ENCODE measurements at regions not wholly inside any gene's neighbourhood (a gene's known extent, or its start where the extent isn't known, plus 50 kb on each side); places are given as distances from the start of the nearest gene placed in this dataset.

DNA sequence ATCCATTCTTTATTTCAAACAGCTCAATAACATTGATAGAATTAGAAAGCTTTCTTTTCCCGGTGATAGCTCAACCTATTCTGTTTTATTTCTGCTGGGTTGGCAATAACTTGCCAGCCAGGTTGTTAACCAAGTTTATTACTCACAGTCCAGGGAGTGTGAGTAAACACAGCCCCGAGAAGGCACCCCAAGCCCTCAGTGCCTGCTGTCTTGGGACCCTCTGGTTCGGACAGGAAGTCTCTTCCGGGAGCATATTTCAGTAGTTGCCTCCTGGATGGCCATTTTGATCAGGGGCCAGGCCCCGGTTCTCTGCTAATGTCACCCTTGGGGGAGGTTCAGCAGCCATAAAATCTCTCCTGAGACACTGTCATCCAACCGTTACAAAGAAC, 176.8 kb downstream of the INO80D start:
- CTCF ChIA-PET, result interaction anchor here (1.4 to 2.6 kb wide), 4 partner anchors 12 to 39 kb away, joined by 4 to 20 read pairs (median 4); no protein-coding TSS in a partner anchor

DNA sequence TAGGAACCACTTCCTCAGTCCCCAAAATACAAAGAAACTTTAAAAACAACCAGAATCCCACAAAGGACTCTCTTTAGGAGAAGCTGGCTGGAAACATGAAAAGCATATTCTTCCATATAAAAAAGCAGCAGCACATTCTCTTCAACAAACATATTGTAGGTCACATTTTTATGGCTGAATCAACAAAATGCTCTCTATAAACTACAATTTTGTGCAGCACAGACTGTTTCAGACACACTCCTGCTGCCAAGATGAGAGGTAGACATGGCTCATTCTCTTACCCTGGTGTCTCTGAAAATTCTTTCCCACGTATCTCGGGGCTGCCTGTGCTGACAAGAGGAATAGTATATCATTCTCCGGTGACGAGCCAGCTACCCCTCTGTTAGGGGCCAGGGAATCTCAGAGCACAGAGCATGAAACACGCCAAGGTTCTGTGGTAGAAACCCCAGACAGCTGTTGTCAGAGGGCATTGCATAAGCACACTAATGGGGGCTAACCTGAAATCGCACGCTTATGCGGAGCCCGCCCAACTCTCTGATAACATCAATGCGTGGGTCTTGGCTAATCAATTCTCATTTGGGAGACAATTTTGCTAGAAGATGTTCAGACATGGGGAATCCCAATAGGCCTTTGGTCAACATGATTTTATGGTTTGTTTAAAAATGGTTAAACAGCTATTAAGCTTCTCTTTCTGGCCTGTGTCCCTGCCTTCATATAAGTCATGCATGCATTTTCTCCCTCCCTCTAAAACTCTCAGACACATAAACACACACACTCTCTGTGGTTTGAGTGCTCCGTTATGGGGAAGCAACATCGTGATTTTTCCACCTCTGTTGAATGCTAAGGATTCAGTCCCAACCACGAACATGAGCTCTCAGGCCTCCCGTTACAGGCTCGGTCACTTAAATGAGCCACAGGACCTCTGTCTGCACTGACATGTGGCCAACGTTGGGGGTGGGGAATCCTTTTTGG, 177.5 kb downstream of the INO80D start:
- H4K20me1 ChIP-seq (replicated peaks; ENCODE audit: control insufficient read depth, extremely low read depth, insufficient read depth, low read length), result no peaks in the 10 kb centered on the region
- H3K4me3 ChIP-seq (replicated peaks in 1 of 3; ENCODE audit: insufficient read depth in 1 of 3, low read depth in 1 of 3, low read length in 3 of 3), result no peak overlapping the region
- H3K4me2 ChIP-seq (ENCODE audit: insufficient read depth, low read length), result no peak overlapping the region
- H3K36me3 ChIP-seq (ENCODE audit: control insufficient read depth in 2 of 2, extremely low read depth in 1 of 2, insufficient read depth in 2 of 2, low read length in 2 of 2), result no peaks in the 10 kb centered on the region
- FAIRE-seq, result no peak
- ChIA-PET CTCF (interaction anchor here (1.4 to 2.6 kb wide), 4 partner anchors 12 to 40 kb away, joined by 4 to 20 read pairs (median 4); no protein-coding TSS in a partner anchor), POLR2A (no interaction called here)
- no peak for DNase-seq (ENCODE audit: low read depth, low spot score)
- no peak overlapping the region for H2AFZ ChIP-seq (ENCODE audit: low read depth, low read length)
- TF ChIP-seq GATA2 (IDR thresholded peaks at IDR 0.05; ENCODE audit: insufficient read depth, insufficient read length, low read depth, low read length) (no peak), MYC (IDR thresholded peaks at IDR 0.05; ENCODE audit: low read depth, low read length) (no peak), POLR2AphosphoS5 (IDR thresholded peaks at IDR 0.05; ENCODE audit: insufficient read depth, low read depth, low read length) (no peak), POLR2A (IDR thresholded peaks at IDR 0.05; ENCODE audit: low read depth, low read length) (no peak), JUN (IDR thresholded peaks at IDR 0.05; ENCODE audit: borderline replicate concordance, insufficient read depth, insufficient read length, low read depth) (no peak), FOS (IDR thresholded peaks at IDR 0.05; ENCODE audit: borderline replicate concordance, insufficient read depth, low read length) (no peak), EZH2 (IDR thresholded peaks at IDR 0.05; ENCODE audit: borderline replicate concordance, low read depth, low read length, severe bottlenecking) (no peak)
- TF ChIP-seq, protein P1, sequence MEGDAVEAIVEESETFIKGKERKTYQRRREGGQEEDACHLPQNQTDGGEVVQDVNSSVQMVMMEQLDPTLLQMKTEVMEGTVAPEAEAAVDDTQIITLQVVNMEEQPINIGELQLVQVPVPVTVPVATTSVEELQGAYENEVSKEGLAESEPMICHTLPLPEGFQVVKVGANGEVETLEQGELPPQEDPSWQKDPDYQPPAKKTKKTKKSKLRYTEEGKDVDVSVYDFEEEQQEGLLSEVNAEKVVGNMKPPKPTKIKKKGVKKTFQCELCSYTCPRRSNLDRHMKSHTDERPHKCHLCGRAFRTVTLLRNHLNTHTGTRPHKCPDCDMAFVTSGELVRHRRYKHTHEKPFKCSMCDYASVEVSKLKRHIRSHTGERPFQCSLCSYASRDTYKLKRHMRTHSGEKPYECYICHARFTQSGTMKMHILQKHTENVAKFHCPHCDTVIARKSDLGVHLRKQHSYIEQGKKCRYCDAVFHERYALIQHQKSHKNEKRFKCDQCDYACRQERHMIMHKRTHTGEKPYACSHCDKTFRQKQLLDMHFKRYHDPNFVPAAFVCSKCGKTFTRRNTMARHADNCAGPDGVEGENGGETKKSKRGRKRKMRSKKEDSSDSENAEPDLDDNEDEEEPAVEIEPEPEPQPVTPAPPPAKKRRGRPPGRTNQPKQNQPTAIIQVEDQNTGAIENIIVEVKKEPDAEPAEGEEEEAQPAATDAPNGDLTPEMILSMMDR (IDR thresholded peaks at IDR 0.05; ENCODE audit: extremely low read depth in 1 of 2, insufficient read depth in 1 of 2, low read depth in 1 of 2, low read length in 2 of 2), result no peak
- TF ChIP-seq, protein P2, sequence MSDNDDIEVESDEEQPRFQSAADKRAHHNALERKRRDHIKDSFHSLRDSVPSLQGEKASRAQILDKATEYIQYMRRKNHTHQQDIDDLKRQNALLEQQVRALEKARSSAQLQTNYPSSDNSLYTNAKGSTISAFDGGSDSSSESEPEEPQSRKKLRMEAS (IDR thresholded peaks at IDR 0.05; ENCODE audit: insufficient read depth, insufficient read length), result no peak
- H3K27ac ChIP-seq (ENCODE audit: insufficient read depth, low read depth, low read length), result no peak overlapping the region
- H3K79me2 ChIP-seq (ENCODE audit: control insufficient read depth, insufficient read depth, low read length), result no peaks in the 10 kb centered on the region
- H3K9ac ChIP-seq (replicated peaks; ENCODE audit: extremely low read depth, insufficient read depth, low read length), result no peak overlapping the region
- peaks cover 4 to 9% of the 10 kb centered on the region in 2 experiments for H3K27me3 ChIP-seq (ENCODE audit: control insufficient read depth in 2 of 2, insufficient read depth in 2 of 2, low read length in 2 of 2)
- H3K4me1 ChIP-seq (ENCODE audit: control insufficient read depth, extremely low read depth, insufficient read depth, low read length), result no peaks in the 10 kb centered on the region
- intact Hi-C loops (cut with micrococcal nuclease), result no loop called here
- H3K9me3 ChIP-seq (replicated peaks; ENCODE audit: control insufficient read depth, insufficient read depth, low read length), result no peaks in the 10 kb centered on the region
- dilution Hi-C loops (cut with MboI; ENCODE audit: extremely low pct_ligation_motif_present, low sequenced_read_pairs), result no loop called here
- no peaks in the 10 kb centered on the region for H3K9me1 ChIP-seq (replicated peaks; ENCODE audit: control insufficient read depth, extremely low read depth, insufficient read depth, low read length)
- no TSS peak for BruUV-seq (replicated peaks)

More for the DNA sequence above, 176.8 kb downstream of the INO80D start:
- H3K79me2 ChIP-seq (ENCODE audit: control insufficient read depth, insufficient read depth, low read length), result no peaks in the 10 kb centered on the region
- H3K4me2 ChIP-seq (ENCODE audit: insufficient read depth, low read length), result no peak overlapping the region
- POLR2A ChIA-PET, result interaction anchor here (0.6 kb wide), 1 partner anchor 99 kb away, joined by 3 read pairs; no protein-coding TSS in a partner anchor
- intact Hi-C loops (cut with micrococcal nuclease), result no loop called here
- BruUV-seq (replicated peaks), result no TSS peak
- no peak overlapping the region for H2AFZ ChIP-seq (ENCODE audit: low read depth, low read length)
- no peak overlapping the region for H3K27ac ChIP-seq (ENCODE audit: insufficient read depth, low read depth, low read length)
- no peak for TF ChIP-seq JUN (IDR thresholded peaks at IDR 0.05; ENCODE audit: borderline replicate concordance, insufficient read depth, insufficient read length, low read depth)
- H3K9me3 ChIP-seq (replicated peaks; ENCODE audit: control insufficient read depth, insufficient read depth, low read length), result no peaks in the 10 kb centered on the region
- FAIRE-seq (no peak), DNase-seq (ENCODE audit: low read depth, low spot score) (no peak)
- H3K9ac ChIP-seq (replicated peaks; ENCODE audit: extremely low read depth, insufficient read depth, low read length), result no peak overlapping the region
- no peaks in the 10 kb centered on the region for H3K9me1 ChIP-seq (replicated peaks; ENCODE audit: control insufficient read depth, extremely low read depth, insufficient read depth, low read length)
- dilution Hi-C loops (cut with MboI; ENCODE audit: extremely low pct_ligation_motif_present, low sequenced_read_pairs), result no loop called here
- H4K20me1 ChIP-seq (replicated peaks; ENCODE audit: control insufficient read depth, extremely low read depth, insufficient read depth, low read length), result no peaks in the 10 kb centered on the region
- no peaks in the 10 kb centered on the region for H3K4me1 ChIP-seq (ENCODE audit: control insufficient read depth, extremely low read depth, insufficient read depth, low read length)
- peaks cover 8 to 11% of the 10 kb centered on the region in 2 experiments for H3K27me3 ChIP-seq (ENCODE audit: control insufficient read depth in 2 of 2, insufficient read depth in 2 of 2, low read length in 2 of 2)
- H3K4me3 ChIP-seq (replicated peaks in 1 of 3; ENCODE audit: insufficient read depth in 1 of 3, low read depth in 1 of 3, low read length in 3 of 3), result no peak overlapping the region
- no peaks in the 10 kb centered on the region for H3K36me3 ChIP-seq (ENCODE audit: control insufficient read depth in 2 of 2, extremely low read depth in 1 of 2, insufficient read depth in 2 of 2, low read length in 2 of 2)

Data from endothelial cell of umbilical vein (primary cell).